Activated CD4-positive, alpha-beta memory T cell treated with anti-CD3 and anti-CD28 coated beads, Interleukin-2, amount 10 ng/mL, durations not matched to agents 7 days and 5 days (primary cell): ENCODE measurements at regions not wholly inside any gene's neighbourhood (a gene's known extent, or its start where the extent isn't known, plus 50 kb on each side); places are given as distances from the start of the nearest gene placed in this dataset.
"Not testable (repeated sequence)": the region's sequence is repeated elsewhere in the genome, so short reads cannot be mapped to it uniquely, and the experiment has no call there.

ENCODE experiments used
- CTCF ChIA-PET: fragments of 350-600 bp; sonication (Branson Sonifier 250); formaldehyde crosslinking; loops from one replicate; lab custom pipeline; 2021; ENCODE audit warnings: antibody characterized with exemption, inconsistent platforms; lab: Charles Lee
- POLR2A ChIA-PET: fragments of 350-600 bp; sonication (Branson Sonifier 250); formaldehyde crosslinking; loops from one replicate; lab custom pipeline; 2021; ENCODE audit warnings: antibody characterized with exemption; lab: Charles Lee
- DNase-seq: peaks from one replicate; pipeline ENCODE4 v3.0.0-alpha.2; 2020
- H3K27ac Mint-ChIP-seq: one replicate; pipeline ENCODE4 v1.8.0; 2021; ENCODE audit warnings: mild to moderate bottlenecking, mixed read lengths
- H3K27me3 Mint-ChIP-seq: one replicate; pipeline ENCODE4 v1.8.0; 2021; ENCODE audit warnings: mixed read lengths
- H3K36me3 Mint-ChIP-seq: one replicate; pipeline ENCODE4 v1.8.0; 2021; ENCODE audit warnings: low read depth, mixed read lengths
- H3K4me1 Mint-ChIP-seq: one replicate; pipeline ENCODE4 v1.8.0; 2021; ENCODE audit warnings: mixed read lengths
- H3K4me3 Mint-ChIP-seq: one replicate; pipeline ENCODE4 v1.8.0; 2021; ENCODE audit warnings: mild to moderate bottlenecking, mixed read lengths
- H3K9me3 Mint-ChIP-seq: one replicate; pipeline ENCODE4 v1.8.0; 2021; ENCODE audit warnings: mixed read lengths

- H3K4me1 Mint-ChIP-seq: no peaks in the 10 kb centered on the region
- no peak overlapping the region for H3K4me3 Mint-ChIP-seq
- no peaks in the 10 kb centered on the region for H3K27me3 Mint-ChIP-seq
- ChIA-PET POLR2A (no interaction called here), CTCF (no interaction called here)
- no peaks in the 10 kb centered on the region for H3K9me3 Mint-ChIP-seq
- DNase-seq: no peak
- H3K36me3 Mint-ChIP-seq: no peaks in the 10 kb centered on the region
- no peak overlapping the region for H3K27ac Mint-ChIP-seq
Observed at GRCh38 chr13:78047151-78047550, 128.5 kb upstream of the EDNRB start.

GRCh38 chr13:78046331-78046730 lies 127.7 kb upstream of the EDNRB start:
- Mint-ChIP-seq H3K27me3 (no peaks in the 10 kb centered on the region), H3K9me3 (no peaks in the 10 kb centered on the region), H3K36me3 (no peaks in the 10 kb centered on the region), H3K27ac (no peak overlapping the region), H3K4me3 (no peak overlapping the region), H3K4me1 (no peaks in the 10 kb centered on the region)
- CTCF ChIA-PET: no interaction called here
- POLR2A ChIA-PET: no interaction called here
- DNase-seq: no peak

DNA sequence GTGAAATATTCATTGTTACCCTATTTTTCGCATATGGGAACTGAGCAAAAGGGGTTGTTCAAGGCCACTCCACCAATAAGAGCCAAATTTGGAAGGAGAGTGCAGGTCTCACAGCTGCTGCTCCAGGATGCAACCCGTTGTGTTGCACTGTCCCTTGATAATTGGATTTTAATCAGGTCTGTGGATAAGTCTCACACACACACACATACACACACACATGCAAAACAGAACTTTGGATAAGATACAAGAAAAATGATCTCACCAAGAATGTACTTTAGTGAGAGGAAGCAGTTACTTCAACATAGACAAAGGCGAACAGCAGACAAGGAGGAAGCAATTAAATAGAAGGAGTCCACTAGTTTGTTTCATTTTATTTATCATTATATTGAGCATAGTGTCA lies 127.3 kb upstream of the EDNRB start:
- no peak for DNase-seq
- H3K9me3 Mint-ChIP-seq: no peaks in the 10 kb centered on the region
- H3K4me1 Mint-ChIP-seq: no peaks in the 10 kb centered on the region
- H3K27ac Mint-ChIP-seq: no peak overlapping the region
- no peaks in the 10 kb centered on the region for H3K27me3 Mint-ChIP-seq
- ChIA-PET POLR2A (no interaction called here), CTCF (no interaction called here)
- no peaks in the 10 kb centered on the region for H3K36me3 Mint-ChIP-seq
- no peak overlapping the region for H3K4me3 Mint-ChIP-seq

- H3K27ac Mint-ChIP-seq, H3K4me3 Mint-ChIP-seq, H3K36me3 Mint-ChIP-seq, CTCF ChIA-PET, DNase-seq, POLR2A ChIA-PET, H3K4me1 Mint-ChIP-seq, H3K27me3 Mint-ChIP-seq, H3K9me3 Mint-ChIP-seq: not testable (repeated sequence)
Observed at GRCh38 chr13:78041366-78041765, 122.7 kb upstream of the EDNRB start.

DNA sequence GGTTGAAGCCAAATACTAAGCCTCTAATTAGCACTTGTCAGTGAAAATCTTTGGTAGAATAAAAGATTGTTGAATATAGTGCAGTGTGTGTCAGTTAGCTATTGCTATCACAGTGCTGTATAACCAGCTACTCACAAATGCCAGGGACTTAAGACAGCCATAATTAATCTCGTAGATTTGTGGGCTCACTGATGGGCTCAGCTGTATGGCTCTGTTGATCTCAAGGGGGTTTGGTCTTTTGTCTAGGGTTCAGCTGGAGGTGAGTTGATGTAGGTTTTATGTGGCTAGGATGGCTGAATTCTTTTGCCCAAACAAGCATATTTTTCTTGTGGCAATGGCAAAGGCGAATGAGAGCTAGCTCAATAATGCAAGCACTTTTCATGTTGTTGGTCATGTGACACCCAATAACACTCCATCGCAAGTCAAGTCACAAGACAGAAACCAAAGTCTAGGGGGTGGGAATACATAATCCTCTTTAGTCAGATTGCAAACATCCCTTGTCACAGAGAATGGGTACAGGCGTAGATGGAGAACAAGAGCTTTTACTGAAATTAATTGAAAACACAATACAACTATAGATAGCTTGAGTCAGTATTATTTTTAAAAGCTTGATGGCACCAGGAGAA lies 121.7 kb upstream of the EDNRB start:
- Mint-ChIP-seq H3K9me3 (no peaks in the 10 kb centered on the region), H3K27ac (no peak overlapping the region), H3K4me1 (no peaks in the 10 kb centered on the region), H3K4me3 (no peak overlapping the region), H3K36me3 (no peaks in the 10 kb centered on the region), H3K27me3 (peaks cover 3% of the 10 kb centered on the region)
- ChIA-PET CTCF (no interaction called here), POLR2A (no interaction called here)
- no peak for DNase-seq

DNA sequence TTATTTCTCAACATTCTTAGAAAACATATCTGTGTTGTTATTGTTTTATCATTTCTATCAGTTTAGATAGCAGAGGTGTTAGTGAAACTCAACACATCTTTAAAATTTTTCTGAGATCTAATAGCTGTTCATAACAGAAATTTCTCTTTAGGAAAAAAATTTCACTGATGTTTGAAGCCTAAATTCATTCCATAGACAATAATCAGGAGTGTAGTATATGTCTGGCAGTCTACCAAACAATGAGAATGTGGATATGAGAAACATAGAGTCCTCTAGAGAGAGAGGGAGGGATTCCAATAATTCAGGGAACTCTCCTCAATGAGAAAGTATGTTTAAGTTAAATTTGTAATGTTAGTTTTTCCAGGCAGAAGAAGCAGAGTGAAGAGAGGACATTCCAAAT lies 118.2 kb upstream of the EDNRB start:
- H3K27me3 Mint-ChIP-seq: peaks cover 3% of the 10 kb centered on the region
- no peaks in the 10 kb centered on the region for H3K4me1 Mint-ChIP-seq
- DNase-seq: no peak
- H3K27ac Mint-ChIP-seq: no peak overlapping the region
- no peaks in the 10 kb centered on the region for H3K36me3 Mint-ChIP-seq
- ChIA-PET POLR2A (no interaction called here), CTCF (no interaction called here)
- H3K9me3 Mint-ChIP-seq: no peaks in the 10 kb centered on the region
- H3K4me3 Mint-ChIP-seq: no peak overlapping the region

- DNase-seq: no peak
- H3K4me1 Mint-ChIP-seq: no peaks in the 10 kb centered on the region
- CTCF ChIA-PET: no interaction called here
- no peaks in the 10 kb centered on the region for H3K36me3 Mint-ChIP-seq
- H3K27me3 Mint-ChIP-seq: peaks cover 3% of the 10 kb centered on the region
- H3K9me3 Mint-ChIP-seq: no peaks in the 10 kb centered on the region
- POLR2A ChIA-PET: interaction anchor here (1.0 kb wide), 1 partner anchor 13 kb away, joined by 3 read pairs; no protein-coding TSS in a partner anchor
- H3K27ac Mint-ChIP-seq: no peak overlapping the region
- H3K4me3 Mint-ChIP-seq: no peak overlapping the region
Observed at GRCh38 chr13:78035500-78035899, 116.9 kb upstream of the EDNRB start.

- Mint-ChIP-seq H3K36me3 (no peaks in the 10 kb centered on the region), H3K4me3 (no peak overlapping the region), H3K9me3 (no peaks in the 10 kb centered on the region), H3K27ac (no peak overlapping the region), H3K4me1 (no peaks in the 10 kb centered on the region), H3K27me3 (peaks cover 7% of the 10 kb centered on the region)
- ChIA-PET CTCF (no interaction called here), POLR2A (no interaction called here)
- DNase-seq: no peak
Observed at GRCh38 chr13:78033509-78033908, 114.9 kb upstream of the EDNRB start.

DNA sequence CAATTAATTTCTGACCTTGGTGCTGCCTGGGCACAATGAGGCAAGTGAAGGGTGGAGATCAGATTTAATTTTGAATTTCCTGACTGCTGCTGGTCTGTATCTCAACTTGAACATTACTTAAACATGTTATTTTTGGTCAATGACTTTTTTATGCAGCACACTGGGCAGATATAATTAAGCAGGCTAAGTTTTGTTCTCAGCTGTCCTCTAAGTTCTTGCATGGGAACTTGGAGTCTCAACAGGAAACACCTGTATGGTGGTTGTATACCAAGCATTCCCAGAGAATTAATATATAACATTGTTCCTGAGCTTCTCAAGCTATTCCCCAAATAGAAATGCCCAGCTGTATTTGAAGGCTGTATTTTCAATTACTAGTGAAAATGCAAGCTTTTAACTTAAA lies 113.5 kb upstream of the EDNRB start:
- CTCF ChIA-PET: no interaction called here
- no peaks in the 10 kb centered on the region for H3K9me3 Mint-ChIP-seq
- DNase-seq: no peak
- POLR2A ChIA-PET: no interaction called here
- no peaks in the 10 kb centered on the region for H3K36me3 Mint-ChIP-seq
- H3K4me3 Mint-ChIP-seq: no peak overlapping the region
- H3K27ac Mint-ChIP-seq: no peak overlapping the region
- H3K4me1 Mint-ChIP-seq: no peaks in the 10 kb centered on the region
- H3K27me3 Mint-ChIP-seq: peaks cover 11% of the 10 kb centered on the region

GRCh38 chr13:78030341-78030896 lies 111.8 kb upstream of the EDNRB start:
- no peak for DNase-seq
- Mint-ChIP-seq H3K27me3 (peaks cover 10% of the 10 kb centered on the region), H3K36me3 (no peaks in the 10 kb centered on the region), H3K9me3 (no peaks in the 10 kb centered on the region), H3K4me3 (no peak overlapping the region), H3K27ac (no peak overlapping the region), H3K4me1 (no peaks in the 10 kb centered on the region)
- ChIA-PET POLR2A (no interaction called here), CTCF (no interaction called here)

- no peak overlapping the region for H3K27ac Mint-ChIP-seq
- CTCF ChIA-PET: no interaction called here
Observed at GRCh38 chr13:78029901-78030300, 111.3 kb upstream of the EDNRB start.

GRCh38 chr13:78028960-78029359 lies 110.3 kb upstream of the EDNRB start:
- peaks cover 2% of the 10 kb centered on the region for H3K9me3 Mint-ChIP-seq

More at GRCh38 chr13:78029901-78030300, 111.3 kb upstream of the EDNRB start:
- Mint-ChIP-seq H3K9me3 (no peaks in the 10 kb centered on the region), H3K27me3 (peaks cover 10% of the 10 kb centered on the region), H3K4me1 (no peaks in the 10 kb centered on the region), H3K36me3 (no peaks in the 10 kb centered on the region), H3K4me3 (no peak overlapping the region)
- DNase-seq: no peak
- POLR2A ChIA-PET: no interaction called here

GRCh38 chr13:78024996-78025395 lies 106.4 kb upstream of the EDNRB start:
- no peak for DNase-seq
- H3K27ac Mint-ChIP-seq: no peak overlapping the region
- no peaks in the 10 kb centered on the region for H3K36me3 Mint-ChIP-seq
- ChIA-PET CTCF (no interaction called here), POLR2A (no interaction called here)
- peaks cover 9% of the 10 kb centered on the region for H3K27me3 Mint-ChIP-seq
- peaks cover 10% of the 10 kb centered on the region for H3K4me1 Mint-ChIP-seq
- no peak overlapping the region for H3K4me3 Mint-ChIP-seq
- H3K9me3 Mint-ChIP-seq: peaks cover 5% of the 10 kb centered on the region

More at GRCh38 chr13:78028960-78029359, 110.3 kb upstream of the EDNRB start:
- H3K4me3 Mint-ChIP-seq: no peak overlapping the region
- ChIA-PET POLR2A (no interaction called here), CTCF (no interaction called here)
- DNase-seq: no peak
- peaks cover 10% of the 10 kb centered on the region for H3K27me3 Mint-ChIP-seq
- no peaks in the 10 kb centered on the region for H3K36me3 Mint-ChIP-seq
- no peak overlapping the region for H3K27ac Mint-ChIP-seq
- H3K4me1 Mint-ChIP-seq: no peaks in the 10 kb centered on the region
